Osteocyte (in vitro differentiated cells): ENCODE measurements at regions not wholly inside any gene's neighbourhood (a gene's known extent, or its start where the extent isn't known, plus 50 kb on each side); places are given as distances from the start of the nearest gene placed in this dataset.

Source experiments
- DNase-seq: peaks from one replicate; pipeline ENCODE4 v3.0.0; 2021; ENCODE audit warnings: mixed read lengths; ENCODE audit not compliant: unreplicated experiment; ENCODE audit errors: extremely low spot score
- H3K27ac Mint-ChIP-seq: one replicate; pipeline ENCODE4 v1.8.0; 2021; ENCODE audit warnings: mild to moderate bottlenecking, mixed read lengths; ENCODE audit not compliant: unreplicated experiment
- H3K27me3 Mint-ChIP-seq: one replicate; pipeline ENCODE4 v1.8.0; 2021; ENCODE audit warnings: mixed read lengths; ENCODE audit not compliant: unreplicated experiment
- H3K36me3 Mint-ChIP-seq: one replicate; pipeline ENCODE4 v1.8.0; 2021; ENCODE audit warnings: mixed read lengths; ENCODE audit not compliant: unreplicated experiment
- H3K4me1 Mint-ChIP-seq: one replicate; pipeline ENCODE4 v1.8.0; 2021; ENCODE audit warnings: mixed read lengths; ENCODE audit not compliant: unreplicated experiment
- H3K4me3 Mint-ChIP-seq: one replicate; pipeline ENCODE4 v1.8.0; 2021; ENCODE audit warnings: mild to moderate bottlenecking, moderate library complexity, mixed read lengths; ENCODE audit not compliant: unreplicated experiment
- H3K9me3 Mint-ChIP-seq: one replicate; pipeline ENCODE4 v1.8.0; 2021; ENCODE audit warnings: mixed read lengths; ENCODE audit not compliant: unreplicated experiment
- TF ChIP-seq, protein P1 (sequence below): fragments of 200-600 bp; sonication (generic); IDR thresholded peaks from 2 replicates; pipeline ENCODE4 v1.5.0; 2021; ENCODE audit warnings: antibody characterized with exemption, mild to moderate bottlenecking, moderate library complexity

DNA sequence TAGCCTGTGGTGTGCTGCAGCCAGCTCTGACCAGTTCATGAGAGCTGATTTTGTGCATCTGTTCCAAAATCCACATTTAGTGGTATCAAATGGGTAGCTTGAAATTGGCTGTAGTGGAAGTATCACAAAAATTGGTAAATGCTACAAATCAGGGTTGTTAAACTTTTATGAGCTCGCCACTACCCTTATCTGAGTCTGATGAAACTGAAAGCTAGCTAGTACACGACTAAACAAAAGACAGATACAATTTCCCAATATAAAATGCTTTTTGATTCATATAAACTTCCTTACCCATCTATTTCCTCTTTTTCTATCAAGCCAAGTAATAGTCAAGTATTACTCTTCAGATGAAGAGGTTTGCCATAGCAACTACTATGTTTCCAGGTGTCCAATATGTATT is 392.0 kb downstream of the TMEM161B start:
- H3K4me1 Mint-ChIP-seq, result no peaks in the 10 kb centered on the region
- no peak overlapping the region for H3K4me3 Mint-ChIP-seq
- TF ChIP-seq, protein P1, sequence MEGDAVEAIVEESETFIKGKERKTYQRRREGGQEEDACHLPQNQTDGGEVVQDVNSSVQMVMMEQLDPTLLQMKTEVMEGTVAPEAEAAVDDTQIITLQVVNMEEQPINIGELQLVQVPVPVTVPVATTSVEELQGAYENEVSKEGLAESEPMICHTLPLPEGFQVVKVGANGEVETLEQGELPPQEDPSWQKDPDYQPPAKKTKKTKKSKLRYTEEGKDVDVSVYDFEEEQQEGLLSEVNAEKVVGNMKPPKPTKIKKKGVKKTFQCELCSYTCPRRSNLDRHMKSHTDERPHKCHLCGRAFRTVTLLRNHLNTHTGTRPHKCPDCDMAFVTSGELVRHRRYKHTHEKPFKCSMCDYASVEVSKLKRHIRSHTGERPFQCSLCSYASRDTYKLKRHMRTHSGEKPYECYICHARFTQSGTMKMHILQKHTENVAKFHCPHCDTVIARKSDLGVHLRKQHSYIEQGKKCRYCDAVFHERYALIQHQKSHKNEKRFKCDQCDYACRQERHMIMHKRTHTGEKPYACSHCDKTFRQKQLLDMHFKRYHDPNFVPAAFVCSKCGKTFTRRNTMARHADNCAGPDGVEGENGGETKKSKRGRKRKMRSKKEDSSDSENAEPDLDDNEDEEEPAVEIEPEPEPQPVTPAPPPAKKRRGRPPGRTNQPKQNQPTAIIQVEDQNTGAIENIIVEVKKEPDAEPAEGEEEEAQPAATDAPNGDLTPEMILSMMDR, result no peak
- no peak overlapping the region for H3K27ac Mint-ChIP-seq
- DNase-seq, result no peak
- H3K9me3 Mint-ChIP-seq, result peaks cover 3% of the 10 kb centered on the region
- H3K27me3 Mint-ChIP-seq, result no peaks in the 10 kb centered on the region
- no peaks in the 10 kb centered on the region for H3K36me3 Mint-ChIP-seq

DNA sequence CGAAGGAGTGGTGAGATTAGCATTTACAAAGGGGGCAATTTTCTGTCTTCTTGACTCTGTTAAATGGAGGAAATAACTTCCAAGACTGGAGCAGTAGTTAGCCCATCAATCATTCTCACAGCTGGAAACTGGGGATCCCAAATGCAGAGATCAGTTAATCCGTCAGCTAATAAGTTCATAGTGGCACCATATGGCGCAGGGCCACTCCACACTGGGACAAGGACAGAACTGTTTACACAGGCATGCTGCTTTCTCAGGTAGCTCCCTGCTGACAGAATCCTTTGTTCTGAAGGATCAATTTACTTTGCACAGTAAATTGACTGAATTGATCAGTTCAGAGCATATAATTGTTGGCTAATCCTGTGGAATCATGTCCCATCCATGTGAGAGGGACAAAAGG is 395.7 kb downstream of the TMEM161B start:
- TF ChIP-seq, protein P1, result no peak
- Mint-ChIP-seq H3K36me3 (no peaks in the 10 kb centered on the region), H3K27me3 (no peaks in the 10 kb centered on the region), H3K27ac (no peak overlapping the region), H3K9me3 (no peaks in the 10 kb centered on the region), H3K4me1 (no peaks in the 10 kb centered on the region), H3K4me3 (no peak overlapping the region)
- DNase-seq, result no peak

DNA sequence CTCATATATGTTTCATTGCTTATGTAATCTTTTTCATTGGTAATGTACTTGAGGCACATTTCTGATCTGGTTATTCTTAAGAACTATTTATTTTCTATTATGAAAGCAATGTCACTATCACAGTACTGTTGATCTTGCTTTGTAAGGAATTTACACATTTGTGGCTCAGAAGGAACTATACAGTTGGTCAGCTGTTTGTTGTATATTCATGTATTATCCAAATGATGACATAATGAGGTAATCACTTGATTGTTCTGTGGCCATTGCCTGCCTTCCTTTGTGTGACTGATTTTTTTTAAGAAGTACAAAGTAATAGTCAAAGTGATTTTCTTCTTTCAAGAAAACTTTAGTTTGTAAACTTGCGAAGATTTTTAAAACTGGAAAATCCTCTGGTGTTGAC is 399.9 kb downstream of the TMEM161B start:
- Mint-ChIP-seq H3K9me3 (no peaks in the 10 kb centered on the region), H3K27ac (no peak overlapping the region), H3K4me3 (no peak overlapping the region), H3K27me3 (no peaks in the 10 kb centered on the region), H3K4me1 (no peaks in the 10 kb centered on the region), H3K36me3 (no peaks in the 10 kb centered on the region)
- DNase-seq, result no peak
- TF ChIP-seq, protein P1, result no peak

DNA sequence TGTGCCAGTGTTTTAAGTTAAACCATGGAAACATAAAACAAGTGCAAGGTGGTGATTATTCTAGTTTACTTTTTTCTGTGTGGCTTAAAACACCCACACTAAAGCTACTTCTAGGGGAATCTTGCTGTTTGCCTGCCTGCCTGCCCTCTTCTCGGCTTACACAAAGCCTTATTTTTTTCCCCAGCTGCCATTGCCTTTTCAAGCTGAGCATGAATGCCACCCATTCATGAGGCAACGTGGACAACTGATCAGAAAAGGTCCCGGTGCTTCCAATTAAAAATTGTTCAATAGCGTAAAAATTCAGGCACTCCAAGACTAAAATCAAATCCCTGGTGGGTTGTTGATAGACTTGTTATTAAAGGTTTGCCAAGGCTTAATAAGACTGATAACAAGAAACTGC is 401.4 kb downstream of the TMEM161B start:
- H3K36me3 Mint-ChIP-seq, result no peaks in the 10 kb centered on the region

DNA sequence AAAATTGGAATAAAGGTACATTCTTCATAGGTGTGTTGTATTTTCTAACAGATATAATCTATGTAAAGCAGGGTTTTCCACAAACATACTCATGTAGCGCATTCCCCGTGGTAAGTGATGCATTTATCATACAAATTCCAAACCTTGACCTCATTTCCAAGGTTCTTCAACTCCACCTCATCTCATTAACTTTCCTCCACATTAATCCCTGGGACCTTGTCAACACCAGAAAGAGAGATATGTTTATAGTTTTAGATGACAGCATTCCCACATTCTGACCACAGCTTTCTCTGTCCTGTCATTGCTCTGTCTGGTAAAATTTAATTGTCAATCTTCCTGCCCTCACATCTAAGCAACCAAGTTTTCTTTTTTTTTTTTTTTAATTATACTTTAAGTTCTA is 415.1 kb downstream of the TMEM161B start:
- no peaks in the 10 kb centered on the region for H3K36me3 Mint-ChIP-seq
- H3K9me3 Mint-ChIP-seq, result no peaks in the 10 kb centered on the region
- no peaks in the 10 kb centered on the region for H3K4me1 Mint-ChIP-seq
- DNase-seq, result no peak
- TF ChIP-seq, protein P1, result no peak
- no peaks in the 10 kb centered on the region for H3K27me3 Mint-ChIP-seq
- H3K27ac Mint-ChIP-seq, result no peak overlapping the region
- no peak overlapping the region for H3K4me3 Mint-ChIP-seq

More for the DNA sequence above, 401.4 kb downstream of the TMEM161B start:
- H3K27me3 Mint-ChIP-seq, result no peaks in the 10 kb centered on the region
- TF ChIP-seq, protein P1, result no peak
- no peaks in the 10 kb centered on the region for H3K4me1 Mint-ChIP-seq
- H3K9me3 Mint-ChIP-seq, result peaks cover 3% of the 10 kb centered on the region
- no peak for DNase-seq
- H3K4me3 Mint-ChIP-seq, result no peak overlapping the region
- no peak overlapping the region for H3K27ac Mint-ChIP-seq
